ENCODE measurements at regions not wholly inside any gene's neighbourhood (a gene's known extent, or its start where the extent isn't known, plus 50 kb on each side); places are given as distances from the start of the nearest gene placed in this dataset.

GRCh38 chr6:92716638-92717037 lies 702.7 kb downstream of the EPHA7 start:
- Mint-ChIP-seq H3K27ac (no peak overlapping the region), H3K9me3 (peaks cover 11% of the 10 kb centered on the region), H3K4me1 (no peaks in the 10 kb centered on the region), H3K27me3 (no peaks in the 10 kb centered on the region), H3K4me3 (no peak overlapping the region), H3K36me3 (ENCODE audit: low read depth) (no peaks in the 10 kb centered on the region)
- ATAC-seq (replicated peaks): no peak

- no peak for ATAC-seq (replicated peaks)
- Mint-ChIP-seq H3K36me3 (ENCODE audit: low read depth) (no peaks in the 10 kb centered on the region), H3K4me1 (no peaks in the 10 kb centered on the region), H3K9me3 (peaks cover 13% of the 10 kb centered on the region), H3K27ac (no peak overlapping the region), H3K27me3 (no peaks in the 10 kb centered on the region), H3K4me3 (no peak overlapping the region)
Measured at GRCh38 chr6:92715991-92716390, 703.4 kb downstream of the EPHA7 start.

GRCh38 chr6:92714346-92714745 lies 705.0 kb downstream of the EPHA7 start:
- Mint-ChIP-seq H3K4me3 (no peak overlapping the region), H3K27me3 (no peaks in the 10 kb centered on the region), H3K36me3 (ENCODE audit: low read depth) (no peaks in the 10 kb centered on the region), H3K4me1 (no peaks in the 10 kb centered on the region), H3K9me3 (peaks cover 16% of the 10 kb centered on the region), H3K27ac (no peak overlapping the region)
- no peak for ATAC-seq (replicated peaks)

GRCh38 chr6:92710048-92710447 lies 709.3 kb downstream of the EPHA7 start:
- H3K4me1 Mint-ChIP-seq: no peaks in the 10 kb centered on the region
- H3K36me3 Mint-ChIP-seq (ENCODE audit: low read depth): no peaks in the 10 kb centered on the region
- no peaks in the 10 kb centered on the region for H3K27me3 Mint-ChIP-seq
- H3K9me3 Mint-ChIP-seq: peaks cover 12% of the 10 kb centered on the region
- ATAC-seq (replicated peaks): no peak
- no peak overlapping the region for H3K4me3 Mint-ChIP-seq
- no peak overlapping the region for H3K27ac Mint-ChIP-seq

GRCh38 chr6:92708945-92709344 lies 710.4 kb downstream of the EPHA7 start:
- no peak overlapping the region for H3K27ac Mint-ChIP-seq
- no peaks in the 10 kb centered on the region for H3K27me3 Mint-ChIP-seq
- H3K36me3 Mint-ChIP-seq (ENCODE audit: low read depth): no peaks in the 10 kb centered on the region
- H3K9me3 Mint-ChIP-seq: peaks cover 14% of the 10 kb centered on the region
- H3K4me1 Mint-ChIP-seq: no peaks in the 10 kb centered on the region
- no peak overlapping the region for H3K4me3 Mint-ChIP-seq
- no peak for ATAC-seq (replicated peaks)

GRCh38 chr6:92708270-92708669 lies 711.1 kb downstream of the EPHA7 start:
- Mint-ChIP-seq H3K4me1 (no peaks in the 10 kb centered on the region), H3K36me3 (ENCODE audit: low read depth) (no peaks in the 10 kb centered on the region), H3K9me3 (peaks cover 13% of the 10 kb centered on the region), H3K27ac (no peak overlapping the region), H3K4me3 (no peak overlapping the region), H3K27me3 (no peaks in the 10 kb centered on the region)
- ATAC-seq (replicated peaks): no peak

- Mint-ChIP-seq H3K4me3 (no peak overlapping the region), H3K36me3 (ENCODE audit: low read depth) (no peaks in the 10 kb centered on the region), H3K4me1 (no peaks in the 10 kb centered on the region), H3K27me3 (no peaks in the 10 kb centered on the region), H3K9me3 (peaks cover 9% of the 10 kb centered on the region), H3K27ac (no peak overlapping the region)
- no peak for ATAC-seq (replicated peaks)
Measured at GRCh38 chr6:92706976-92707375, 712.4 kb downstream of the EPHA7 start.

GRCh38 chr6:92701425-92702096 lies 717.8 kb downstream of the EPHA7 start:
- no peaks in the 10 kb centered on the region for H3K4me1 Mint-ChIP-seq
- ATAC-seq (replicated peaks): no peak
- H3K27me3 Mint-ChIP-seq: no peaks in the 10 kb centered on the region
- H3K4me3 Mint-ChIP-seq: no peak overlapping the region
- peaks cover 7% of the 10 kb centered on the region for H3K9me3 Mint-ChIP-seq
- H3K36me3 Mint-ChIP-seq (ENCODE audit: low read depth): no peaks in the 10 kb centered on the region
- no peak overlapping the region for H3K27ac Mint-ChIP-seq

GRCh38 chr6:92700411-92700810 lies 718.9 kb downstream of the EPHA7 start:
- no peak overlapping the region for H3K4me3 Mint-ChIP-seq
- H3K27ac Mint-ChIP-seq: no peak overlapping the region
- H3K27me3 Mint-ChIP-seq: no peaks in the 10 kb centered on the region
- ATAC-seq (replicated peaks): no peak
- no peaks in the 10 kb centered on the region for H3K4me1 Mint-ChIP-seq
- H3K9me3 Mint-ChIP-seq: peaks cover 7% of the 10 kb centered on the region
- no peaks in the 10 kb centered on the region for H3K36me3 Mint-ChIP-seq (ENCODE audit: low read depth)

- H3K27me3 Mint-ChIP-seq: no peaks in the 10 kb centered on the region
- H3K27ac Mint-ChIP-seq: no peak overlapping the region
- H3K4me1 Mint-ChIP-seq: no peaks in the 10 kb centered on the region
- H3K4me3 Mint-ChIP-seq: no peak overlapping the region
- ATAC-seq (replicated peaks): no peak
- H3K9me3 Mint-ChIP-seq: peaks cover 8% of the 10 kb centered on the region
- no peaks in the 10 kb centered on the region for H3K36me3 Mint-ChIP-seq (ENCODE audit: low read depth)
Measured at GRCh38 chr6:92690997-92691599, 728.3 kb downstream of the EPHA7 start.

- Mint-ChIP-seq H3K9me3 (peaks cover 8% of the 10 kb centered on the region), H3K36me3 (ENCODE audit: low read depth) (no peaks in the 10 kb centered on the region), H3K4me3 (no peak overlapping the region), H3K4me1 (no peaks in the 10 kb centered on the region), H3K27ac (no peak overlapping the region), H3K27me3 (no peaks in the 10 kb centered on the region)
- ATAC-seq (replicated peaks): no peak
Measured at GRCh38 chr6:92688342-92688741, 731.0 kb downstream of the EPHA7 start.

- H3K27me3 Mint-ChIP-seq: no peaks in the 10 kb centered on the region
- no peaks in the 10 kb centered on the region for H3K36me3 Mint-ChIP-seq (ENCODE audit: low read depth)
- ATAC-seq (replicated peaks): no peak
- H3K4me1 Mint-ChIP-seq: no peaks in the 10 kb centered on the region
- no peak overlapping the region for H3K4me3 Mint-ChIP-seq
- H3K9me3 Mint-ChIP-seq: peaks cover 8% of the 10 kb centered on the region
- H3K27ac Mint-ChIP-seq: no peak overlapping the region
Measured at GRCh38 chr6:92687278-92687677, 732.1 kb downstream of the EPHA7 start.

- ATAC-seq (replicated peaks): no peak
- H3K9me3 Mint-ChIP-seq: peaks cover 4% of the 10 kb centered on the region
- H3K27ac Mint-ChIP-seq: no peak overlapping the region
- H3K4me1 Mint-ChIP-seq: no peaks in the 10 kb centered on the region
- H3K36me3 Mint-ChIP-seq (ENCODE audit: low read depth): no peaks in the 10 kb centered on the region
- H3K4me3 Mint-ChIP-seq: no peak overlapping the region
- H3K27me3 Mint-ChIP-seq: no peaks in the 10 kb centered on the region
Measured at GRCh38 chr6:92684386-92684785, 735.0 kb downstream of the EPHA7 start.

- H3K27ac Mint-ChIP-seq: no peak overlapping the region
- no peak overlapping the region for H3K4me3 Mint-ChIP-seq
- H3K27me3 Mint-ChIP-seq: no peaks in the 10 kb centered on the region
- ATAC-seq (replicated peaks): no peak
- no peaks in the 10 kb centered on the region for H3K4me1 Mint-ChIP-seq
- peaks cover 7% of the 10 kb centered on the region for H3K9me3 Mint-ChIP-seq
- H3K36me3 Mint-ChIP-seq (ENCODE audit: low read depth): no peaks in the 10 kb centered on the region
Measured at GRCh38 chr6:92683748-92684147, 735.6 kb downstream of the EPHA7 start.

GRCh38 chr6:92682516-92683398 lies 736.6 kb downstream of the EPHA7 start:
- H3K9me3 Mint-ChIP-seq: peaks cover 3% of the 10 kb centered on the region
- H3K4me1 Mint-ChIP-seq: no peaks in the 10 kb centered on the region
- H3K27ac Mint-ChIP-seq: no peak overlapping the region
- H3K27me3 Mint-ChIP-seq: no peaks in the 10 kb centered on the region
- ATAC-seq (replicated peaks): no peak
- H3K4me3 Mint-ChIP-seq: no peak overlapping the region
- H3K36me3 Mint-ChIP-seq (ENCODE audit: low read depth): no peaks in the 10 kb centered on the region
